ENCODE measurements at regions not wholly inside any gene's neighbourhood (a gene's known extent, or its start where the extent isn't known, plus 50 kb on each side); places are given as distances from the start of the nearest gene placed in this dataset.

DNA sequence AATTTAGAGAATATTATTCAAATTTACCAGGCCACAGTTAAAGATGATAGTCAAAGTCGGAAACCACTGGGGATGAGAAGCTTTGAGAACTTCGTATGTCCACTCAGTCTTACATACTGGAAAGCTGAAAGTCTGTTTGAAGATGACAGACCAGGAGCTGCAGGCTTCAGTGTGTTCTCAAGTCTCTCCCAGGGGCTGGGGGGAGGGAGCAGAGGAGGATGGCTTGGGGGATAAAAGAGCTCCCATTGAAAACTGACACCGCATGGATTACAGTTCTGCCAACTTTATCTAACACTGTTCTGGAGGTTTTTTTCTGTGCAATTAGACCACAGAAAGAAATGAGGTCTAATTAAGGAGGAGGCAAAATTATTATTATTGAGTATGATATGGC lies 170.5 kb upstream of the ALKAL2 start:
- intact Hi-C loops (cut with DNase I), result no loop called here
- Histone ChIP-seq H3K27ac (no peak overlapping the region), H3K27me3 (no peaks in the 10 kb centered on the region), H3K36me3 (replicated peaks in 1 of 2) (no peaks in the 10 kb centered on the region), H3K9me3 (replicated peaks in 1 of 3) (no peaks in the 10 kb centered on the region), H3K4me1 (replicated peaks in 1 of 2) (no peaks in the 10 kb centered on the region), H3K4me3 (no peak overlapping the region)
- WGBS, 4 donors, result 74 to 78% (median 76%) methylated on average over 3 of the region's 3 CpGs
- no peak for DNase-seq
- TF ChIP-seq POLR2A (IDR thresholded peaks at IDR 0.05), result no peak
- TF ChIP-seq, protein P1, sequence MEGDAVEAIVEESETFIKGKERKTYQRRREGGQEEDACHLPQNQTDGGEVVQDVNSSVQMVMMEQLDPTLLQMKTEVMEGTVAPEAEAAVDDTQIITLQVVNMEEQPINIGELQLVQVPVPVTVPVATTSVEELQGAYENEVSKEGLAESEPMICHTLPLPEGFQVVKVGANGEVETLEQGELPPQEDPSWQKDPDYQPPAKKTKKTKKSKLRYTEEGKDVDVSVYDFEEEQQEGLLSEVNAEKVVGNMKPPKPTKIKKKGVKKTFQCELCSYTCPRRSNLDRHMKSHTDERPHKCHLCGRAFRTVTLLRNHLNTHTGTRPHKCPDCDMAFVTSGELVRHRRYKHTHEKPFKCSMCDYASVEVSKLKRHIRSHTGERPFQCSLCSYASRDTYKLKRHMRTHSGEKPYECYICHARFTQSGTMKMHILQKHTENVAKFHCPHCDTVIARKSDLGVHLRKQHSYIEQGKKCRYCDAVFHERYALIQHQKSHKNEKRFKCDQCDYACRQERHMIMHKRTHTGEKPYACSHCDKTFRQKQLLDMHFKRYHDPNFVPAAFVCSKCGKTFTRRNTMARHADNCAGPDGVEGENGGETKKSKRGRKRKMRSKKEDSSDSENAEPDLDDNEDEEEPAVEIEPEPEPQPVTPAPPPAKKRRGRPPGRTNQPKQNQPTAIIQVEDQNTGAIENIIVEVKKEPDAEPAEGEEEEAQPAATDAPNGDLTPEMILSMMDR (IDR thresholded peaks at IDR 0.05), result no peak

DNA sequence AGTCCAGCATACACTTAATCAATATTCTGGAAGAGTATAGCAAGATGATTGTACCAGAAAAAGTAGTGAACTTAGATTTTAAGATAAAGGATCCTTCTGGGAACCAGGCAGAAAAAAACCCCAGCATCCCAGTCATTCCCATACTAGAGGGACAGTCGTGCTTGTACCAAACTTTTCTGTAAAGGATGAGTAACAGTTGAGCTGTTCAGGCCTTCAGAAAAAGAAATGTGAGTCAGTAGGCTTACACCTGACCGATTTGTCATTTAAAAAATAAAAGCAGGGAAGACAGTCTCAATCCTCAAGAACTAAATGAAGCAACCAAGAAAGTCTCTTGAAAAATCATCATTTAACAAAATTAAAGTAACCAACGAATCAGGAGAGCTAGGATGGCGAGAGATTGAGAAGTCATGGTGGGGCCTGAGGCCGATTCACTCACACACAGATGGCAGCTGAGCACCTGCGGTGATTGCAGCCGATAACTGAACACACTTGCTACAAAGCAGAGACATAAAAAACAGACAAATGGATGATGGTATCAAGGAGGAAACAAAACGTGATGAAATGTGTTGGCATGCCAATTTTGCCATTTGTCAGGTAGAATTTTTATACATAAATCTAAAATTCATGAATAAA lies 170.0 kb upstream of the ALKAL2 start:
- Histone ChIP-seq H3K27me3 (no peaks in the 10 kb centered on the region), H3K9me3 (replicated peaks in 1 of 3) (no peaks in the 10 kb centered on the region), H3K36me3 (replicated peaks in 1 of 2) (no peaks in the 10 kb centered on the region), H3K4me3 (no peak overlapping the region), H3K4me1 (replicated peaks in 1 of 2) (no peaks in the 10 kb centered on the region), H3K27ac (no peak overlapping the region)
- 65 to 73% (median 69%) methylated on average over 8 of the region's 8 CpGs for WGBS, 4 donors
- intact Hi-C loops (cut with DNase I), result no loop called here
- no peak for DNase-seq
- TF ChIP-seq POLR2A (IDR thresholded peaks at IDR 0.05), result no peak
- TF ChIP-seq, protein P1 (IDR thresholded peaks at IDR 0.05), result no peak

DNA sequence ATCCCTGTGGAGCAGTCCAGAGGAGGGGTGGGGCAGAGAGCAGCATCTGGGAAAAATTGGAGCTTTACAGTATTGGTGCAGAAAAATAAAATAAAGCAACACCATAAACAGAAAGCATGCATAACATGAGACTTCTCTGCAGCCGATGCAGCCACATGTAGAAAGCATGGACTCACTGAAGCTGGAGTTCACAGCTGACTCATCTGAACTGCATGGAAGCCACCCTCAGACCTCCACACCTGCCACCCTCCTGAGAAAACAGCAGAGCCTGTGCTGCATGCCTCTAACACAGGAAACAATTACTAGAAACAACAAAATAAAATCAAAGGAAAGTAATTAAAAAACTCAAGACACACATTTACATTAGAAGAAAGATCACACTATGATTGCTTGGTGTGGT lies 169.4 kb upstream of the ALKAL2 start:
- Histone ChIP-seq H3K27me3 (no peaks in the 10 kb centered on the region), H3K9me3 (replicated peaks in 1 of 3) (no peaks in the 10 kb centered on the region), H3K4me3 (no peak overlapping the region), H3K27ac (no peak overlapping the region), H3K4me1 (replicated peaks in 1 of 2) (no peaks in the 10 kb centered on the region), H3K36me3 (replicated peaks in 1 of 2) (no peaks in the 10 kb centered on the region)
- WGBS, 4 donors, result 62 to 96% (median 83%) methylated on average over 1 of the region's 1 CpG
- intact Hi-C loops (cut with DNase I), result no loop called here
- TF ChIP-seq, protein P1 (IDR thresholded peaks at IDR 0.05), result no peak
- no peak for TF ChIP-seq POLR2A (IDR thresholded peaks at IDR 0.05)
- no peak for DNase-seq

DNA sequence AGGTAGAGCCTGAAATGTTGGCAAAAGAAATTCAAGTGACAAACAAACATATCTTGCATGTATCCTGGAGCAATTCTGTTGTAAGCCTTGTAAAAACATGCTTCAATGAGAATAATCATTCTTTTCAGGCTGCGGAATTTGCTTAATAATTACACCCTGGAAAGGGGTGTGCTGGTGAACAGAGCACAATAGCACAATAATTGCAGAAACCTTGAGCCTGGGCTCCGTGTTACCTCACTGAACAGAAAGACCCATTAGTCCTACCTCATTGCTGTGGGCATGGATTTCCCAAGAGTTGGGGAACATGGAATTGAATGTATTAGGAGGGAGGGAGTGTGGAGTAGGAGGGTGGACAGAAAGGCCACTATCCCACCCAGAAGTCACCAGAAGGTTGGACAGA lies 168.0 kb upstream of the ALKAL2 start:
- TF ChIP-seq, protein P1 (IDR thresholded peaks at IDR 0.05), result no peak
- no peak for TF ChIP-seq POLR2A (IDR thresholded peaks at IDR 0.05)
- 73 to 84% (median 78%) methylated on average over 2 of the region's 2 CpGs for WGBS, 4 donors

More for the DNA sequence above, 168.0 kb upstream of the ALKAL2 start:
- H3K4me3 ChIP-seq, result no peak overlapping the region
- no peaks in the 10 kb centered on the region for H3K4me1 ChIP-seq (replicated peaks in 1 of 2)
- no peaks in the 10 kb centered on the region for H3K27me3 ChIP-seq
- intact Hi-C loops (cut with DNase I), result no loop called here
- no peaks in the 10 kb centered on the region for H3K36me3 ChIP-seq (replicated peaks in 1 of 2)
- no peak for DNase-seq
- H3K27ac ChIP-seq, result no peak overlapping the region
- no peaks in the 10 kb centered on the region for H3K9me3 ChIP-seq (replicated peaks in 1 of 3)
